CD14-positive monocyte (primary cell): ENCODE measurements at regions not wholly inside any gene's neighbourhood (a gene's known extent, or its start where the extent isn't known, plus 50 kb on each side); places are given as distances from the start of the nearest gene placed in this dataset.

Source experiments
- DNase-seq, 3 donors: peaks; one replicate each; pipeline ENCODE4 v3.0.0-alpha.2; 2011 to 2022
- H2AFZ ChIP-seq: 2 replicates; pipeline ENCODE4 v1.6.0; 2012; ENCODE audit warnings: mild to moderate bottlenecking, low read depth, low read length, inconsistent platforms; ENCODE audit not compliant: insufficient read depth, poor library complexity, severe bottlenecking
- H3K27ac ChIP-seq, 2 donors: 1 replicate in 1 of 2; 2 replicates in 1 of 2; pipeline ENCODE4 v1.5.1; 2012 to 2013; ENCODE audit warnings: low read length in 2 of 2, control low read depth in 1 of 2, inconsistent platforms in 1 of 2, low read depth in 1 of 2, mild to moderate bottlenecking in 1 of 2
- H3K27me3 ChIP-seq, 2 donors: one replicate each; pipeline versions ENCODE4 v1.6.0 to v1.6.1; 2011 to 2013; ENCODE audit warnings: low read length in 2 of 2; ENCODE audit not compliant: control insufficient read depth in 2 of 2, insufficient read depth in 2 of 2
- H3K36me3 ChIP-seq, 2 donors: replicated peaks in 1 of 2; 1 replicate in 1 of 2; 2 replicates in 1 of 2; pipeline versions ENCODE4 v1.5.1 to v1.6.1; 2012 to 2013; ENCODE audit warnings: low read length in 2 of 2, control low read depth in 1 of 2, inconsistent platforms in 1 of 2, mild to moderate bottlenecking in 1 of 2; ENCODE audit not compliant: insufficient read depth in 2 of 2, control insufficient read depth in 1 of 2
- H3K4me1 ChIP-seq, 2 donors: 1 replicate in 1 of 2; 2 replicates in 1 of 2; pipeline versions ENCODE4 v1.5.1 to v1.6.1; 2012 to 2013; ENCODE audit warnings: low read length in 2 of 2, control low read depth in 1 of 2, inconsistent platforms in 1 of 2, mild to moderate bottlenecking in 1 of 2, moderate library complexity in 1 of 2; ENCODE audit not compliant: insufficient read depth in 2 of 2, control insufficient read depth in 1 of 2
- H3K4me2 ChIP-seq: replicated peaks from 2 replicates; pipeline ENCODE3; 2012; ENCODE audit warnings: low read length, moderate library complexity, mild to moderate bottlenecking; ENCODE audit not compliant: poor library complexity, severe bottlenecking; ENCODE audit errors: extremely low read depth
- H3K4me3 ChIP-seq, 3 experiments: fragments of 200-600 bp in 1 of 3; sonication (generic) in 1 of 3; replicated peaks in 1 of 3; 1 replicate in 2 of 3; 2 replicates in 1 of 3; pipeline ENCODE4 v1.5.1; 2011 to 2013; ENCODE audit warnings: low read length in 3 of 3, mild to moderate bottlenecking in 3 of 3, control low read depth in 2 of 3, low read depth in 2 of 3, inconsistent platforms in 1 of 3, moderate library complexity in 1 of 3
- H3K79me2 ChIP-seq: 2 replicates; pipeline ENCODE4 v1.6.0; 2012; ENCODE audit warnings: mild to moderate bottlenecking, control low read depth, inconsistent platforms, low read length, moderate library complexity; ENCODE audit not compliant: insufficient read depth
- H3K9ac ChIP-seq: 2 replicates; pipeline ENCODE4 v1.6.0; 2017; ENCODE audit warnings: low read length, mild to moderate bottlenecking; ENCODE audit not compliant: insufficient read depth, poor library complexity, severe bottlenecking
- H3K9me3 ChIP-seq, 2 donors: replicated peaks in 1 of 2; 1 replicate in 1 of 2; 2 replicates in 1 of 2; pipeline versions ENCODE4 v1.5.1 to v1.6.1; 2012 to 2013; ENCODE audit warnings: low read length in 2 of 2, control low read depth in 1 of 2; ENCODE audit not compliant: control insufficient read depth in 1 of 2, insufficient read depth in 1 of 2
- H4K20me1 ChIP-seq: 2 replicates; pipeline ENCODE4 v1.6.0; 2012; ENCODE audit warnings: mild to moderate bottlenecking, low read length, control low read depth, moderate library complexity; ENCODE audit not compliant: insufficient read depth
- H3K27ac Mint-ChIP-seq, 7 donors: one replicate each; pipeline ENCODE4 v1.8.0; 2020; ENCODE audit warnings: mild to moderate bottlenecking in 7 of 7, mixed read lengths in 7 of 7, moderate library complexity in 6 of 7, inconsistent platforms in 2 of 7
- H3K27me3 Mint-ChIP-seq, 3 donors: one replicate each; pipeline ENCODE4 v1.8.0; 2021 to 2022; ENCODE audit warnings: low read depth in 3 of 3, mild to moderate bottlenecking in 3 of 3, mixed read lengths in 3 of 3, moderate library complexity in 3 of 3, inconsistent platforms in 1 of 3
- H3K36me3 Mint-ChIP-seq, 2 donors: one replicate each; pipeline ENCODE4 v1.8.0; 2020; ENCODE audit warnings: mixed read lengths in 2 of 2, inconsistent platforms in 1 of 2, mild to moderate bottlenecking in 1 of 2
- H3K4me1 Mint-ChIP-seq: one replicate; pipeline ENCODE4 v1.8.0; 2020; ENCODE audit warnings: mild to moderate bottlenecking, mixed read lengths
- H3K4me3 Mint-ChIP-seq, 2 donors: one replicate each; pipeline ENCODE4 v1.8.0; 2020; ENCODE audit warnings: mild to moderate bottlenecking in 2 of 2, mixed read lengths in 2 of 2, moderate library complexity in 1 of 2
- H3K9me3 Mint-ChIP-seq, 7 donors: one replicate each; pipeline ENCODE4 v1.8.0; 2020 to 2022; ENCODE audit warnings: mixed read lengths in 7 of 7, mild to moderate bottlenecking in 6 of 7, moderate library complexity in 6 of 7, inconsistent platforms in 2 of 7
- CTCF ChIP-seq: fragments of 200-600 bp; IDR thresholded peaks from one replicate; pipeline ENCODE4 v1.8.0; 2022; ENCODE audit warnings: antibody characterized with exemption, mild to moderate bottlenecking
- WGBS: methylation state at CpG from one replicate; pipeline ENCODE4 v1.1.5; 2013; ENCODE audit warnings: missing lambda C conversion rate; ENCODE audit not compliant: insufficient coverage; 5-methylcytosine and 5-hydroxymethylcytosine counted together
- intact Hi-C, 2 donors: fragments of 100-400 bp; cut with micrococcal nuclease; formaldehyde crosslinking; loops; one replicate each; pipeline versions ENCODE4 v1.15.0 to v1.15.1; 2023

GRCh38 chr7:89584896-89585295 lies 569.4 kb upstream of the STEAP1 start:
- Histone ChIP-seq H3K36me3 (no peaks in the 10 kb centered on the region), H3K79me2 (no peaks in the 10 kb centered on the region), H3K4me2 (no peak overlapping the region), H3K9me3 (peaks cover 3 to 10% of the 10 kb centered on the region in 2 donors), H3K27ac (no peak overlapping the region), H2AFZ (no peak overlapping the region), H3K9ac (no peak overlapping the region), H3K4me1 (no peaks in the 10 kb centered on the region), H4K20me1 (no peaks in the 10 kb centered on the region), H3K4me3 (no peak overlapping the region), H3K27me3 (no peaks in the 10 kb centered on the region)
- H3K36me3 Mint-ChIP-seq, result no peaks in the 10 kb centered on the region
- H3K27ac Mint-ChIP-seq, result no peak overlapping the region
- no peak for DNase-seq
- intact Hi-C loops, result no loop called here
- no peaks in the 10 kb centered on the region for H3K27me3 Mint-ChIP-seq
- no peak overlapping the region for H3K4me3 Mint-ChIP-seq
- H3K9me3 Mint-ChIP-seq, result peaks cover 0 to 10% (median 5%) of the 10 kb centered on the region in 7 donors
- no peaks in the 10 kb centered on the region for H3K4me1 Mint-ChIP-seq
- TF ChIP-seq CTCF, result no peak
- WGBS, result 70% methylated on average over 1 of the region's 1 CpG

- Mint-ChIP-seq H3K4me3 (no peak overlapping the region), H3K9me3 (peaks cover 0 to 3% (median 0%) of the 10 kb centered on the region in 7 donors), H3K27me3 (no peaks in the 10 kb centered on the region), H3K4me1 (no peaks in the 10 kb centered on the region), H3K27ac (no peak overlapping the region), H3K36me3 (no peaks in the 10 kb centered on the region)
- peaks cover 5 to 7% of the 10 kb centered on the region in 2 donors for H3K9me3 ChIP-seq
- H3K27me3 ChIP-seq, result no peaks in the 10 kb centered on the region
- no peak for DNase-seq
- no peak overlapping the region for H3K9ac ChIP-seq
- no peak overlapping the region for H3K4me3 ChIP-seq
- no peak for TF ChIP-seq CTCF
- no peaks in the 10 kb centered on the region for H3K36me3 ChIP-seq
- H4K20me1 ChIP-seq, result no peaks in the 10 kb centered on the region
- no peak overlapping the region for H3K27ac ChIP-seq
- no peaks in the 10 kb centered on the region for H3K4me1 ChIP-seq
- H3K79me2 ChIP-seq, result no peaks in the 10 kb centered on the region
- H3K4me2 ChIP-seq, result no peak overlapping the region
- WGBS, result 80% methylated on average over 1 of the region's 5 CpGs
- intact Hi-C loops, result no loop called here
- no peak overlapping the region for H2AFZ ChIP-seq
Observed at GRCh38 chr7:89593125-89593524, 561.1 kb upstream of the STEAP1 start.
